C4-2B (cell line): ENCODE measurements at regions not wholly inside any gene's neighbourhood (a gene's known extent, or its start where the extent isn't known, plus 50 kb on each side); places are given as distances from the start of the nearest gene placed in this dataset.

ENCODE experiments used
- ZFX ChIP-seq: fragments of 450-650 bp; IDR thresholded peaks from 2 replicates; pipeline ENCODE4 v1.6.1; 2017
- TF ChIP-seq, protein P1 (sequence below): fragments of 450-650 bp; conservative IDR thresholded peaks from 2 replicates; pipeline ENCODE4 v1.5.1; 2017; ENCODE audit warnings: mild to moderate bottlenecking

DNA sequence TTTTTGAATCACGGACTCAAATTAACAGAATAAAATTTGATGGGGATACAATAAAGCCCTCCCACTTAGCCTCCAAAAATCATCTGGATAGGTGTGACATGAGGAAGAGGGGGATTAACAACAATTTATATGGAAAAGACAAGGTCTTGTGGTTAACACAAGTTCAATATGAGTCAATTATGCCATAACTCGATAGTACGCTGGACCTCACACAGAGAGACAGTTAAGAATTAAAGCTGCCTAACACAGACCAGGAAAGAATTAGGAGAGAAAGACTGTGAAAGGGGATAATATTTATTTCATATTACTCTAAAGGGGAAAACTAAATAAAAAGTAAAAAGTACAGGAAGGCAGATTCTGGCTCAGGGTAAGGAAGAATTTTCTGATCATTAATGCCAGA lies 243.7 kb upstream of the LYPLAL1 start:
- TF ChIP-seq, protein P1, sequence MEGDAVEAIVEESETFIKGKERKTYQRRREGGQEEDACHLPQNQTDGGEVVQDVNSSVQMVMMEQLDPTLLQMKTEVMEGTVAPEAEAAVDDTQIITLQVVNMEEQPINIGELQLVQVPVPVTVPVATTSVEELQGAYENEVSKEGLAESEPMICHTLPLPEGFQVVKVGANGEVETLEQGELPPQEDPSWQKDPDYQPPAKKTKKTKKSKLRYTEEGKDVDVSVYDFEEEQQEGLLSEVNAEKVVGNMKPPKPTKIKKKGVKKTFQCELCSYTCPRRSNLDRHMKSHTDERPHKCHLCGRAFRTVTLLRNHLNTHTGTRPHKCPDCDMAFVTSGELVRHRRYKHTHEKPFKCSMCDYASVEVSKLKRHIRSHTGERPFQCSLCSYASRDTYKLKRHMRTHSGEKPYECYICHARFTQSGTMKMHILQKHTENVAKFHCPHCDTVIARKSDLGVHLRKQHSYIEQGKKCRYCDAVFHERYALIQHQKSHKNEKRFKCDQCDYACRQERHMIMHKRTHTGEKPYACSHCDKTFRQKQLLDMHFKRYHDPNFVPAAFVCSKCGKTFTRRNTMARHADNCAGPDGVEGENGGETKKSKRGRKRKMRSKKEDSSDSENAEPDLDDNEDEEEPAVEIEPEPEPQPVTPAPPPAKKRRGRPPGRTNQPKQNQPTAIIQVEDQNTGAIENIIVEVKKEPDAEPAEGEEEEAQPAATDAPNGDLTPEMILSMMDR, result no peak
- no peak for TF ChIP-seq ZFX
